GM19238 (cell line): ENCODE measurements at regions not wholly inside any gene's neighbourhood (a gene's known extent, or its start where the extent isn't known, plus 50 kb on each side); places are given as distances from the start of the nearest gene placed in this dataset.

Experiments
- DNase-seq: peaks from one replicate; pipeline ENCODE4 v3.0.0; 2011; ENCODE audit warnings: low spot score; ENCODE audit not compliant: insufficient read length

- DNase-seq, result no peak
Measured at GRCh38 chr16:9371713-9372448, 280.4 kb downstream of the HAPSTR1 start.

DNA sequence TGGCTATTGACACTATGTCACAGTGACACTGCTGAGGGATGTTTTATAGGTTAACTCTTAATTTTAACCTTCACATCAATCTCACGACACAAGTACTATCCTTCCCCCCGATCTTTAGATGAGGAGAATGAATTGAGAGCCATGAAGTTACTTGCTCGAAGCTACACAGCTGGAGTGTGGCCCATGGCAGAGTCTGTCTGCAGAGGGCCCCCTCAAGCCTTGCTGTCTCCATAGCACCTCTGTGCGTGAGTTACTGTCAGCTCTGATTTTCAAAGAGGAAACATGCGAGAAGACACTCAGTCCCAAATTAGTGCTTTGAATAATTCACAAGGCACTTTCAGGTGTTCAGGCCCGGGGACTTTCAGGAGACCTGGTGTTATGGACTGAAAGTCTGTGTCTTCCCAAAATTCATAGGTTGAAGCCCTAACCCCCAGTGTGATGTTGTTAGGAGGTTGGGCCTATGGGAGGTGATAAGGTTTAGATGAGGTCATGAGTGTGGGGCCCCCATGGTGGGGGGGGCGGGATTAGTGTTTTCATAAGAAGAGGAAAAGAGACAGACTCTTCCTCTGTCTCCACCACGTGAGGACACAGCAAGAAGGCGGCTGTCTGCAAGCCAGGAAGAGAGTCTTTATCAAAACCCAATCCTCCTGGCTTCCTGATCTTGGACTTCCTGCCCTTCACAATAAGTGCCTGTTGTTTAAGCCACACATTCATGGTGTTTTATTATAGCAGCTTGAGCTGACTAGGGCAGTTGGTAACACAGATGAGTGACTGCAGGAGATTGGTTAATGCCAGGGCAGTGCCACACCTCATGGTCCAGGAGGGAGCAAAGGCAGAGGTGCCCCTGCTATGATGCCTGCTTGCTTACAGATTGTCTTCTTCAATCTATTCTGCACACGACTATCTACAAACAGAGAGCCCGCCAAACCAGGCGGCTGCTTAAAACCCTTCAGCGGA lies 281.8 kb downstream of the HAPSTR1 start:
- no peak for DNase-seq

GRCh38 chr16:9374061-9374460 lies 282.6 kb downstream of the HAPSTR1 start:
- DNase-seq, result no peak

- DNase-seq, result no peak
Measured at GRCh38 chr16:9378876-9379275, 287.4 kb downstream of the HAPSTR1 start.

GRCh38 chr16:9380221-9380620 lies 288.8 kb downstream of the HAPSTR1 start:
- DNase-seq, result no peak

GRCh38 chr16:9381399-9381798 lies 290.0 kb downstream of the HAPSTR1 start:
- DNase-seq, result no peak

DNA sequence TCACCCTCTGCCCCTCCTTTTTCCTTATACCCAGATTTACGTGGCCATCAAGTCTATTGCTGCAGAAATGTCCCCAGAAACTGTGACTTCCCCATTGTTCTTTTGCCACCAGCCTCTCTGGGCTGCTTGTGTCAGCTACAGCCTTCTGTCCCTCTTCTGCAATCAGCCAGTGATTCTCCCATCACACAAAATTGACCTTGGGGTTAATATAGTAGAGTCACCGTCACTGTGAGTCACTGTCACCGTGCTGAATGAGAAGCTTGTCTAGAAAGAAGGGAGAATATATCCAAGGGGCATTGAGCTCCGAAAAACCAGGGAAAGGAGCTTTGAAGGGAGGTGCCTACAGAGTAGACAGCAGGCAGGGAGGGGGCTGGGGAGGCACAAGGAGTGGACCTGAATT lies 290.5 kb downstream of the HAPSTR1 start:
- no peak for DNase-seq

DNA sequence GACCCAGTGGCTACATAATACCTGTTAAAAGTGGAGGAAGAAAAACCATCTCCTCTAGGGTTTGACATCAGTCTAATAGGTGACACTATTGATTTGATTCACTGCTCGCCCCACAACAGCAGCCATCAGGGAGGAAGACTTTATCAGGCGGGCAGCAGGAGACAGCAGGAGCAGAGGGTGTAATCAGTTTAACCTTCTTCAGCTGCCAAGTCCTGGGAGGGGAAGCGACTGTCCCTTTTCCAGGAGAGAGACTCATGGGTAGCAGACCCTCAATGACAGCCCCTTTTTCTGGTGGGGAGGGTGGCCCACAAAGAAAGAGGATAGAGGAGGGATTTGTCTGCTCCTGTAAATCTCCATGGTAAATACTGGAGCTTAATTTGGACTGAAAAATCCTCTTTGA lies 291.8 kb downstream of the HAPSTR1 start:
- no peak for DNase-seq

- DNase-seq, result no peak
Measured at GRCh38 chr16:9384141-9384540, 292.7 kb downstream of the HAPSTR1 start.

GRCh38 chr16:9389543-9390207 lies 298.2 kb downstream of the HAPSTR1 start:
- DNase-seq, result no peak

DNA sequence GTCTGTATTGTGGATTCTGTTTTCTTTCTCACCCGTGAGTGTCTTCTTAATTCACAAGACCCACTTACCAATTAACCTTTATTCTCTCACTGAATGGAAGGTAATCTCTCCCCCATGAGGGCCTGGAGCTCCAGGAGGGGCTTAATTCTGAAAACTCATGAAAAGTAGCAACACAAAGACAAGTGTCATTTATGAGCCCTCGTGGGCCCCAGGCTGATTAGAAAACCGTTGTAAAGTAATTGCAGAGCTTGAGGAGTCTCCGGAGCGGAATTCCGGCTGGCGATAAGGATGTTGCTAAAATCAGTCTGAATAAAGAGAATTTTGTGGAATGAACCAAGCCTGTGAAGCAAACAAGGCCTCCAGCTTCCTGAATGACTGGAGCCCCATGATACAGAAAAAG lies 301.5 kb downstream of the HAPSTR1 start:
- DNase-seq, result no peak

- DNase-seq, result no peak
Measured at GRCh38 chr16:9393591-9393990, 302.1 kb downstream of the HAPSTR1 start.

DNA sequence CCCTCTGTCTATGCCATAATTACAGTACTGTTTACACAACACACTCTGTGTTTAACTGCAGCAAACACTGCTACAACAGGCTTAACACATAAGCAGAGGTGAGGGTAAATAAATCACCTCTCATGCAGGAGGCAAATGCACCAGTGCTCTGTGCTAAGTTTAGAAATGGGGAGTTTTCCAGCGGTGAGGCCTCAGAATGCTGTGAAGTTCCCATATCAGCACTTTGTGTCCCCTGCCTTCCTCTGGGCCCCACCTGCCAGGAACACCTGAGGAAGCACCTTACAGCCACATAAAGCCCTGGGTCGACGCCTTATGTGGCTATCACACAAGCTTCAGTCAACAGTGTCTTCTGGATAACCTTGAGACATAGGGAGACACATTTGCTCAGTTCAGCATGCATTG lies 304.5 kb downstream of the HAPSTR1 start:
- DNase-seq, result no peak

DNA sequence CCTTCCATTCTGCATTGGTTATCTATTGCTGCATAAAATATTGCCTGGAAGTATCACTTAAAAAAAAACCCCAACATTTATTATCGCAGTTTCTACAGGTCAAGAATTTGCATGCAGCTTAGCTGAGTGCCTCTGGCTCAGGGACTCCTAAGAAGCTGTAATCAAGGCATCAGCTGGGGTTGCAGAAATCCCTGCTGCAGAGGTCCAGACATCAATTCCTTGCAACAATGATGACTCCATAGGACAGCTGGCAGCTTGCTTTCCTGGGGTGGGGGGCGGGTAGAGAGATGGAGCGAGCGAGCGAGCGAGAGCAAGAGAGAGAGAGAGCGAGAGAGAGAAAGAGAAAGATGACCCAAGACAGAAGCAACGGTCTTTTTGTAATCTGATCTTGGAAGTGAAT lies 308.1 kb downstream of the HAPSTR1 start:
- no peak for DNase-seq

GRCh38 chr16:9401173-9401572 lies 309.7 kb downstream of the HAPSTR1 start:
- DNase-seq, result no peak

- no peak for DNase-seq
Measured at GRCh38 chr16:9402293-9402860, 310.9 kb downstream of the HAPSTR1 start.

DNA sequence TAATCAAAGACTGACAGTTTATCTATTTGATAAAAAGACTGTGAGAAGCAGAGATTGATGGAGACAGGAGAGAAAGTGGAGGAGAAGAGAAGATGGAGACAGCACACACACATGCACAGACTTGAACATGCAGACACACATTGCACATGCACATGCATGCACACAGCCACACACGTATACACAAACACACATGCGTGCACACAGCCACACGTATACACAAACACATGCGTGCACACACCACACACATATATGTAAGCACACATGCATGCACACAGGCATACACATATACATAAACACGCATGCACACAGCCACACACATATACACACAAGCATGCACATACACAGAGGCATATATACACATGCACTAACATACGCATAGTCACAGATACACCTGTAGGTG lies 313.4 kb downstream of the HAPSTR1 start:
- no peak for DNase-seq

DNA sequence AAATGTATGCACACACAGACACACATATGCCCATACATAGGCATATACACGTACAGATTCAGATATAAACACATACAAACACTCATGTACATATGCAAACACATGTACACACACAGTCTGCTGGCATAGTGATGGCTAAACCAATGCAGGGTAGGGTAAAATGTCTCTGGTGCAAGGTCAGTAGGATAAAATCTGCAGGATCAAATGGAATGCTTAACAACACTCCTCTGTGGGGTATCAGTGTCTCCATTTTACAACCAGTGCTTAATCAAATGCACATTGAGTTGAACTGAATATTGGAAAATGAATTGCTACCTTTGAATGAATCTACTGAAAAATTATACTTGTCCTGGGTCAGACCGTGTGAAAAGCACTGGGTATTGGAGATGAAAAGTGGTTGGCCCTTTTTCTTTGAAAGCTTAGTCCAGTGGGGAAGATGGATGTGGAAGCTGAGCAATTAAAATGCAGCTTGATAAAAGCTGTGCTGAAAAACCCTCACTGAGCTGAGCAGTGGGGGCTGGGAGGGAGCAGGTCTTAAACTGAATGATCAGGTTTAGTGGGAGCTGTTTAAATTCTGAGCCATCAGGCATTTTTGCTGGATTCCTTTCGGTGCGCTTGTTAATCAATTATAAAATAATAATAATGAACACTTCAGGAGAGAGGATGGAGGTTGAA lies 314.7 kb downstream of the HAPSTR1 start:
- no peak for DNase-seq

DNA sequence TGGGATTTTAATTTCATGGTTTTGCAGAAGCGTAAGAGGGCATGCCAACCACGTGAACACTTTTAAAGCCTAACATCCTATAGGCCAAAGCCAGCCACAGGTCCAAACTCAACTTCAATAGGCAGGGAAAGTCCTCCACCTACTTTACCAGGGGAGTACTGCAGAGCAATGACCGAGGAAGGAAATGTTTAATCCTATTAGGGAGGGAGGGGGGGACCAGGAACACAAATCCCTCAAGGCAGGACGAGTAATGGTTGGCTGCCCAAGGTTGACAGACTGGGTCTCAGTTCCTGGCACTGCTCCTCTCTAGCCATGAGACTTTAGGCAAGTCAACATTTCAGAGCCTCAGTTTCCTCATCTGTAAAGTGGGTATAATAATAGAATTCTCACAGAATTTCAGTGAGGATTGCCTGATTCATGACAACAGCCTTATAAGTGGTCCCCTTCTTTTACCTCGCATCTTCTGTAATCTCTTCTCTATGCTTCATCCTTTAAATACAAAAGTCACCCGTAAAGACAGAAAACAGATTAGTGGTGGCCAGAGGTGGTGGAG lies 315.8 kb downstream of the HAPSTR1 start:
- DNase-seq, result no peak

- no peak for DNase-seq
Measured at GRCh38 chr16:9408297-9408878, 316.9 kb downstream of the HAPSTR1 start.
